DND-41 (cell line): ENCODE measurements at regions not wholly inside any gene's neighbourhood (a gene's known extent, or its start where the extent isn't known, plus 50 kb on each side); places are given as distances from the start of the nearest gene placed in this dataset.

ENCODE experiments used
- ATAC-seq: fragments of 200-7000 bp; cut with Tn5 transposase; 3 replicates; pipeline ENCODE4 v1.9.1; 2021; ENCODE audit warnings: low read depth; ENCODE audit not compliant: insufficient read depth
- DNase-seq: peaks from one replicate; pipeline ENCODE4 v3.0.0-alpha.2; 2020
- H2AFZ ChIP-seq: 2 replicates; pipeline ENCODE4 v1.6.0; 2012; ENCODE audit warnings: low read depth, low read length
- H3K27ac ChIP-seq: 2 replicates; pipeline ENCODE4 v1.5.1; 2012; ENCODE audit warnings: low read length, inconsistent platforms
- H3K27me3 ChIP-seq: fragments of 200-600 bp; sonication (generic); 2 replicates; pipeline ENCODE4 v1.6.0; 2012; ENCODE audit warnings: low read length, mild to moderate bottlenecking, inconsistent platforms; ENCODE audit not compliant: insufficient read depth, poor library complexity
- H3K36me3 ChIP-seq: 2 replicates; pipeline ENCODE4 v1.5.1; 2012; ENCODE audit warnings: low read length, inconsistent platforms; ENCODE audit not compliant: insufficient read depth
- H3K4me1 ChIP-seq: 2 replicates; pipeline ENCODE4 v1.5.1; 2012; ENCODE audit warnings: mild to moderate bottlenecking, low read length; ENCODE audit not compliant: insufficient read depth
- H3K4me2 ChIP-seq: 2 replicates; pipeline ENCODE4 v1.6.0; 2012; ENCODE audit warnings: mild to moderate bottlenecking, moderate library complexity, low read length, inconsistent platforms; ENCODE audit not compliant: insufficient read depth
- H3K4me3 ChIP-seq, 2 experiments: fragments of 200-600 bp in 1 of 2; shearing (Covaris generic) in 1 of 2; 2 replicates each; pipeline ENCODE4 v1.5.1; 2012 to 2016; ENCODE audit warnings: inconsistent platforms in 2 of 2, low read length in 2 of 2, mild to moderate bottlenecking in 2 of 2, low read depth in 1 of 2, moderate library complexity in 1 of 2
- H3K79me2 ChIP-seq: 2 replicates; pipeline ENCODE4 v1.6.0; 2012; ENCODE audit warnings: low read length, inconsistent platforms; ENCODE audit not compliant: insufficient read depth
- H3K9ac ChIP-seq: 2 replicates; pipeline ENCODE4 v1.6.0; 2012; ENCODE audit warnings: low read depth, mild to moderate bottlenecking, inconsistent platforms, low read length, moderate library complexity
- H3K9me3 ChIP-seq: 2 replicates; pipeline ENCODE4 v1.5.1; 2012; ENCODE audit warnings: low read length, moderate library complexity, mild to moderate bottlenecking, inconsistent platforms; ENCODE audit not compliant: insufficient read depth, severe bottlenecking
- H4K20me1 ChIP-seq: 2 replicates; pipeline ENCODE4 v1.6.0; 2012; ENCODE audit warnings: low read length; ENCODE audit not compliant: insufficient read depth
- CTCF ChIP-seq: IDR thresholded peaks from 2 replicates; pipeline ENCODE4 v1.5.1; 2012; ENCODE audit warnings: borderline replicate concordance, low read length, moderate library complexity, mild to moderate bottlenecking; ENCODE audit not compliant: poor library complexity, severe bottlenecking; ENCODE audit errors: extremely low read depth
- EZH2 ChIP-seq: IDR thresholded peaks from 3 replicates; pipeline ENCODE4 v1.6.1; 2012; ENCODE audit warnings: borderline replicate concordance, low read depth, mild to moderate bottlenecking, moderate library complexity, low read length, inconsistent platforms; ENCODE audit not compliant: severe bottlenecking

GRCh38 chr13:74064805-74065312, 69.3 kb downstream of the KLF12 start:
- no peak overlapping the region for H2AFZ ChIP-seq
- H3K4me3 ChIP-seq, result no peak overlapping the region
- no peaks in the 10 kb centered on the region for H4K20me1 ChIP-seq
- peaks cover 15% of the 10 kb centered on the region; the same call in 1 of the 2 replicates for H3K36me3 ChIP-seq
- H3K9ac ChIP-seq, result peak overlapping the region; percentile 62; the same call in 1 of the 2 replicates
- H3K27ac ChIP-seq, result peak overlapping the region; percentile 90
- H3K4me1 ChIP-seq, result peaks cover 100% of the 10 kb centered on the region
- DNase-seq (no peak), ATAC-seq (no peak)
- TF ChIP-seq EZH2 (no peak), CTCF (no peak)
- H3K9me3 ChIP-seq, result no peaks in the 10 kb centered on the region
- no peaks in the 10 kb centered on the region for H3K27me3 ChIP-seq
- H3K79me2 ChIP-seq, result peaks cover 96% of the 10 kb centered on the region
- peak overlapping the region; percentile 65 for H3K4me2 ChIP-seq

GRCh38 chr13:74063533-74064100, 70.6 kb downstream of the KLF12 start:
- no peaks in the 10 kb centered on the region for H4K20me1 ChIP-seq
- H3K4me1 ChIP-seq, result peaks cover 100% of the 10 kb centered on the region
- H3K4me3 ChIP-seq, result peak overlapping the region in 1 of 2 experiments; percentile 54; a peak in 3 of 4 replicates
- no peak for DNase-seq
- no peaks in the 10 kb centered on the region for H3K27me3 ChIP-seq
- peak overlapping the region; percentile 65 for H3K4me2 ChIP-seq
- no peak for ATAC-seq
- peak overlapping the region; percentile 62 for H3K9ac ChIP-seq
- TF ChIP-seq CTCF (no peak), EZH2 (no peak)
- H3K27ac ChIP-seq, result peak overlapping the region; percentile 90
- peaks cover 10% of the 10 kb centered on the region; the same call in 1 of the 2 replicates for H3K36me3 ChIP-seq
- H3K79me2 ChIP-seq, result peaks cover 96% of the 10 kb centered on the region
- no peak overlapping the region for H2AFZ ChIP-seq
- no peaks in the 10 kb centered on the region for H3K9me3 ChIP-seq

- H3K27me3 ChIP-seq, result no peaks in the 10 kb centered on the region
- DNase-seq (peak; percentile 78), ATAC-seq (peak; percentile 77)
- H4K20me1 ChIP-seq, result no peaks in the 10 kb centered on the region
- H2AFZ ChIP-seq, result peak overlapping the region; percentile 38; the same call in 1 of the 2 replicates
- H3K9ac ChIP-seq, result peak overlapping the region; percentile 62
- H3K27ac ChIP-seq, result peak overlapping the region; percentile 90
- H3K4me2 ChIP-seq, result peak overlapping the region; percentile 65
- H3K4me1 ChIP-seq, result peaks cover 99% of the 10 kb centered on the region
- peaks cover 94% of the 10 kb centered on the region for H3K79me2 ChIP-seq
- no peaks in the 10 kb centered on the region for H3K9me3 ChIP-seq
- H3K36me3 ChIP-seq, result peaks cover 10% of the 10 kb centered on the region; the same call in 1 of the 2 replicates
- peak overlapping the region in 1 of 2 experiments; percentile 54; a peak in 3 of 4 replicates for H3K4me3 ChIP-seq
- TF ChIP-seq CTCF (no peak), EZH2 (no peak)
Measured at GRCh38 chr13:74062933-74063332, 71.3 kb downstream of the KLF12 start.
